Left ventricle myocardium inferior (tissue), 1 donor: ENCODE measurements at regions not wholly inside any gene's neighbourhood (a gene's known extent, or its start where the extent isn't known, plus 50 kb on each side); places are given as distances from the start of the nearest gene placed in this dataset.

Source experiments
- DNase-seq: peaks from one replicate; pipeline ENCODE4 v3.0.0-alpha.2; 2020
- H3K27ac ChIP-seq: fragments of 200-600 bp; replicated peaks from 2 replicates; pipeline ENCODE4 v1.8.0; 2021
- H3K27me3 ChIP-seq: fragments of 200-600 bp; 2 replicates; pipeline ENCODE4 v1.8.0; 2021; ENCODE audit warnings: low read depth
- H3K36me3 ChIP-seq: fragments of 200-600 bp; 2 replicates; pipeline ENCODE4 v1.8.0; 2021
- H3K4me1 ChIP-seq: fragments of 200-600 bp; 2 replicates; pipeline ENCODE4 v1.8.0; 2021
- H3K4me3 ChIP-seq: fragments of 200-600 bp; 2 replicates; pipeline ENCODE4 v1.8.0; 2021; ENCODE audit warnings: mild to moderate bottlenecking, moderate library complexity
- H3K9me3 ChIP-seq: fragments of 200-600 bp; replicated peaks from 2 replicates; pipeline ENCODE4 v1.8.0; 2021
- CTCF ChIP-seq: fragments of 200-600 bp; IDR thresholded peaks from 2 replicates; pipeline ENCODE4 v1.8.0; 2021; ENCODE audit warnings: antibody characterized with exemption, mild to moderate bottlenecking, borderline replicate concordance
- intact Hi-C: fragments of 100-400 bp; cut with micrococcal nuclease; formaldehyde crosslinking; loops from one replicate; pipeline ENCODE4 v1.11.0; 2022
- donor health status: DM: no; HTN: yes; CAD: no; lungs with severe emphysema.

GRCh38 chr1:229989591-229990248 is 77.3 kb upstream of the GALNT2 start:
- intact Hi-C loops = no loop called here

GRCh38 chr1:229990326-229990725 is 76.7 kb upstream of the GALNT2 start:
- no peaks in the 10 kb centered on the region for H3K36me3 ChIP-seq
- no peak overlapping the region for H3K27ac ChIP-seq
- peaks cover 7% of the 10 kb centered on the region for H3K27me3 ChIP-seq
- no peak for TF ChIP-seq CTCF
- H3K9me3 ChIP-seq = no peaks in the 10 kb centered on the region
- no peak overlapping the region for H3K4me3 ChIP-seq
- intact Hi-C loops = no loop called here
- no peak for DNase-seq
- peaks cover 5% of the 10 kb centered on the region for H3K4me1 ChIP-seq

More at GRCh38 chr1:229989591-229990248, 77.3 kb upstream of the GALNT2 start:
- peaks cover 5% of the 10 kb centered on the region for H3K4me1 ChIP-seq
- peaks cover 7% of the 10 kb centered on the region for H3K27me3 ChIP-seq
- TF ChIP-seq CTCF = no peak
- no peak for DNase-seq
- H3K36me3 ChIP-seq = no peaks in the 10 kb centered on the region
- H3K9me3 ChIP-seq = no peaks in the 10 kb centered on the region
- H3K27ac ChIP-seq = no peak overlapping the region
- H3K4me3 ChIP-seq = no peak overlapping the region

GRCh38 chr1:229991104-229991513 is 75.9 kb upstream of the GALNT2 start:
- H3K9me3 ChIP-seq = no peaks in the 10 kb centered on the region
- H3K36me3 ChIP-seq = no peaks in the 10 kb centered on the region
- peaks cover 5% of the 10 kb centered on the region for H3K4me1 ChIP-seq
- peaks cover 7% of the 10 kb centered on the region for H3K27me3 ChIP-seq
- no peak overlapping the region for H3K4me3 ChIP-seq
- TF ChIP-seq CTCF = no peak
- intact Hi-C loops = no loop called here
- no peak for DNase-seq
- H3K27ac ChIP-seq = no peak overlapping the region

- peaks cover 5% of the 10 kb centered on the region for H3K4me1 ChIP-seq
- no peak overlapping the region for H3K4me3 ChIP-seq
- H3K27ac ChIP-seq = no peak overlapping the region
- no peaks in the 10 kb centered on the region for H3K9me3 ChIP-seq
- intact Hi-C loops = no loop called here
- H3K27me3 ChIP-seq = peaks cover 7% of the 10 kb centered on the region
- no peak for TF ChIP-seq CTCF
- DNase-seq = no peak
- H3K36me3 ChIP-seq = no peaks in the 10 kb centered on the region
Observed at GRCh38 chr1:229991724-229992333, 75.2 kb upstream of the GALNT2 start.

- Histone ChIP-seq H3K36me3 (no peaks in the 10 kb centered on the region), H3K4me3 (no peak overlapping the region), H3K9me3 (no peaks in the 10 kb centered on the region), H3K4me1 (peaks cover 5% of the 10 kb centered on the region), H3K27me3 (peaks cover 7% of the 10 kb centered on the region), H3K27ac (no peak overlapping the region)
- no peak for DNase-seq
- TF ChIP-seq CTCF = no peak
- intact Hi-C loops = no loop called here
Observed at GRCh38 chr1:229993060-229993459, 74.0 kb upstream of the GALNT2 start.
